AG09319 (cell line): ENCODE measurements at regions not wholly inside any gene's neighbourhood (a gene's known extent, or its start where the extent isn't known, plus 50 kb on each side); places are given as distances from the start of the nearest gene placed in this dataset.

ENCODE experiments used
- DNase-seq: peaks from one replicate; pipeline ENCODE4 v3.0.0-alpha.2; 2010; ENCODE audit warnings: low read depth; ENCODE audit errors: extremely low read depth
- CTCF ChIP-seq: IDR thresholded peaks from 2 replicates; pipeline ENCODE4 v1.5.1; 2011; ENCODE audit warnings: low read depth, mild to moderate bottlenecking, inconsistent platforms, low read length, moderate library complexity

- DNase-seq, result no peak
- TF ChIP-seq CTCF, result no peak
These were observed 332.1 kb downstream of the CTTN start for GRCh38 chr11:70730411-70730810.

GRCh38 chr11:70731271-70732022, 333.1 kb downstream of the CTTN start:
- TF ChIP-seq CTCF, result no peak
- no peak for DNase-seq

GRCh38 chr11:70732023-70732880, 333.9 kb downstream of the CTTN start:
- DNase-seq, result no peak

GRCh38 chr11:70732881-70733196, 334.5 kb downstream of the CTTN start:
- DNase-seq, result no peak
- TF ChIP-seq CTCF, result no peak

More at GRCh38 chr11:70732023-70732880, 333.9 kb downstream of the CTTN start:
- TF ChIP-seq CTCF, result no peak

- no peak for DNase-seq
- TF ChIP-seq CTCF, result no peak
These were observed 335.3 kb downstream of the CTTN start for GRCh38 chr11:70733327-70734325.

- TF ChIP-seq CTCF, result no peak
- no peak for DNase-seq
These were observed 336.1 kb downstream of the CTTN start for GRCh38 chr11:70734379-70734778.
